Transverse colon (tissue), 4 donors: ENCODE measurements at regions not wholly inside any gene's neighbourhood (a gene's known extent, or its start where the extent isn't known, plus 50 kb on each side); places are given as distances from the start of the nearest gene placed in this dataset.

Experiments used
- DNase-seq: peaks from one replicate; pipeline ENCODE4 v3.0.0-alpha.2; 2019
- H3K27ac ChIP-seq, 4 donors: fragments of 200-600 bp; sonication (generic); 2 replicates each; pipeline ENCODE4 v1.5.1; 2016 to 2018; ENCODE audit warnings: inconsistent platforms in 4 of 4
- H3K27me3 ChIP-seq: fragments of 200-600 bp; sonication (generic); 2 replicates; pipeline ENCODE4 v1.5.1; 2017; ENCODE audit warnings: inconsistent platforms
- H3K36me3 ChIP-seq, 4 donors: fragments of 200-600 bp; sonication (generic); 2 replicates each; pipeline ENCODE4 v1.5.1; 2017 to 2019; ENCODE audit warnings: inconsistent platforms in 4 of 4
- H3K4me1 ChIP-seq, 4 donors: fragments of 200-600 bp; sonication (generic); 2 replicates each; pipeline ENCODE4 v1.5.1; 2017 to 2020; ENCODE audit warnings: inconsistent platforms in 4 of 4
- H3K4me3 ChIP-seq, 4 donors: fragments of 200-600 bp; sonication (generic); 1 replicate in 1 of 4; 2 replicates in 3 of 4; pipeline versions ENCODE4 v1.5.1 to v1.6.1; 2017 to 2019; ENCODE audit warnings: inconsistent platforms in 4 of 4
- H3K9me3 ChIP-seq, 2 donors: fragments of 200-600 bp; sonication (generic); 2 replicates each; pipeline ENCODE4 v1.5.1; 2017 to 2019; ENCODE audit warnings: inconsistent platforms in 2 of 2
- CTCF ChIP-seq, 5 experiments: fragments of 200-600 bp in 3 of 5; fragments of 450-650 bp in 2 of 5; sonication (generic) in 3 of 5; IDR thresholded peaks; 1 replicate in 2 of 5; 2 replicates in 3 of 5; pipeline ENCODE4 v1.5.1; 2016 to 2017; ENCODE audit warnings: antibody characterized with exemption in 5 of 5, inconsistent platforms in 3 of 5, mild to moderate bottlenecking in 2 of 5, moderate library complexity in 1 of 5
- EP300 ChIP-seq: sonication (generic); formaldehyde crosslinking; IDR thresholded peaks from one replicate; pipeline ENCODE4 v1.6.1; 2017; ENCODE audit warnings: antibody characterized with exemption, low read depth
- POLR2A ChIP-seq: fragments of 450-650 bp; IDR thresholded peaks from one replicate; pipeline ENCODE4 v1.6.1; 2016; ENCODE audit warnings: antibody characterized with exemption, mild to moderate bottlenecking, moderate library complexity
- POLR2AphosphoS5 ChIP-seq, 3 donors: sonication (generic); formaldehyde crosslinking; IDR thresholded peaks; one replicate each; pipeline ENCODE4 v1.6.1; 2016; ENCODE audit warnings: antibody characterized with exemption in 3 of 3
- WGBS, 2 donors: methylation state at CpG; one replicate each; pipeline ENCODE4 v1.1.5; 2018; ENCODE audit warnings: low coverage in 1 of 2; 5-methylcytosine and 5-hydroxymethylcytosine counted together
- in situ Hi-C, 4 donors: fragments of 200-750 bp; cut with MboI; loops; one replicate each; pipeline versions ENCODE4 v1.15.0 to v1.15.1; 2017; ENCODE audit warnings: low sequenced_read_pairs in 3 of 4, low pct_ligation_motif_present in 1 of 4, low pct_unique_long_range_greater_than_20kb in 1 of 4
- intact Hi-C: fragments of 100-400 bp; cut with DNase I; formaldehyde crosslinking; loops from one replicate; pipeline ENCODE4 v1.15.1; 2023; ENCODE audit warnings: low total_unique reads

GRCh38 chr3:145849115-145849514 is 311.9 kb downstream of the PLOD2 start:
- Histone ChIP-seq H3K27me3 (no peaks in the 10 kb centered on the region), H3K36me3 (no peaks in the 10 kb centered on the region), H3K4me3 (no peak overlapping the region), H3K27ac (no peak overlapping the region), H3K4me1 (no peaks in the 10 kb centered on the region), H3K9me3 (no peaks in the 10 kb centered on the region)
- 85 to 100% methylated on average over 1 of the region's 1 CpG for WGBS, 2 donors
- intact Hi-C loops (no loop called here), in situ Hi-C loops (no loop called here)
- no peak for DNase-seq
- TF ChIP-seq POLR2A = no peak
- no peak for TF ChIP-seq POLR2AphosphoS5 (IDR thresholded peaks at IDR 0.05)
- TF ChIP-seq CTCF (IDR thresholded peaks at IDR 0.05) = no peak
- TF ChIP-seq EP300 = no peak

- TF ChIP-seq EP300 = no peak
- no peak for TF ChIP-seq CTCF (IDR thresholded peaks at IDR 0.05)
- TF ChIP-seq POLR2AphosphoS5 (IDR thresholded peaks at IDR 0.05) = no peak
- TF ChIP-seq POLR2A = no peak
- Histone ChIP-seq H3K27me3 (no peaks in the 10 kb centered on the region), H3K9me3 (no peaks in the 10 kb centered on the region), H3K27ac (no peak overlapping the region), H3K4me1 (no peaks in the 10 kb centered on the region), H3K36me3 (no peaks in the 10 kb centered on the region), H3K4me3 (no peak overlapping the region)
- DNase-seq = no peak
- intact Hi-C loops = no loop called here
- WGBS, 2 donors = 83 to 94% methylated on average over 2 of the region's 2 CpGs
- in situ Hi-C loops = no loop called here
Measured at GRCh38 chr3:145854499-145854898, 306.5 kb downstream of the PLOD2 start.

GRCh38 chr3:145857956-145858355 is 303.0 kb downstream of the PLOD2 start:
- Histone ChIP-seq H3K27ac (no peak overlapping the region), H3K9me3 (no peaks in the 10 kb centered on the region), H3K36me3 (no peaks in the 10 kb centered on the region), H3K4me3 (no peak overlapping the region), H3K27me3 (no peaks in the 10 kb centered on the region), H3K4me1 (no peaks in the 10 kb centered on the region)
- DNase-seq = no peak
- 38 to 50% methylated on average over 1 of the region's 1 CpG for WGBS, 2 donors
- in situ Hi-C loops = no loop called here
- intact Hi-C loops = no loop called here
- TF ChIP-seq EP300 = no peak
- no peak for TF ChIP-seq POLR2AphosphoS5 (IDR thresholded peaks at IDR 0.05)
- no peak for TF ChIP-seq CTCF (IDR thresholded peaks at IDR 0.05)
- TF ChIP-seq POLR2A = no peak

- in situ Hi-C loops (no loop called here), intact Hi-C loops (no loop called here)
- 51 to 67% methylated on average over 2 of the region's 2 CpGs for whole genome bisulfite sequencing, 2 donors
- no peaks in the 10 kb centered on the region for H3K36me3 ChIP-seq
- H3K9me3 ChIP-seq = no peaks in the 10 kb centered on the region
- H3K27ac ChIP-seq = no peak overlapping the region
- DNase-seq = no peak
- H3K27me3 ChIP-seq = no peaks in the 10 kb centered on the region
- H3K4me3 ChIP-seq = no peak overlapping the region
- H3K4me1 ChIP-seq = no peaks in the 10 kb centered on the region
- TF ChIP-seq EP300 (no peak), POLR2A (no peak), POLR2AphosphoS5 (IDR thresholded peaks at IDR 0.05) (no peak), CTCF (IDR thresholded peaks at IDR 0.05) (no peak)
Measured at GRCh38 chr3:145864336-145864735, 296.6 kb downstream of the PLOD2 start.
